ENCODE measurements at regions not wholly inside any gene's neighbourhood (a gene's known extent, or its start where the extent isn't known, plus 50 kb on each side); places are given as distances from the start of the nearest gene placed in this dataset.

- 56% methylated on average over 4 of the region's 4 CpGs for WGBS
- H3K9me3 ChIP-seq (ENCODE audit: control insufficient read depth in 4 of 4, low read length in 3 of 4): no peaks in the 10 kb centered on the region
- no peaks in the 10 kb centered on the region for H3K36me3 ChIP-seq (ENCODE audit: control insufficient read depth in 4 of 4, insufficient read depth in 3 of 4, low read depth in 1 of 4, low read length in 3 of 4)
- no peak overlapping the region for H3K9ac ChIP-seq (ENCODE audit: low read depth in 1 of 2, low read length in 2 of 2)
- H3K4me1 ChIP-seq (ENCODE audit: control insufficient read depth in 4 of 4, insufficient read depth in 4 of 4, low read length in 3 of 4): no peaks in the 10 kb centered on the region
- no peaks in the 10 kb centered on the region for H3K27me3 ChIP-seq (ENCODE audit: control insufficient read depth in 4 of 4, insufficient read depth in 4 of 4, low read length in 3 of 4)
- TF ChIP-seq, protein P1, sequence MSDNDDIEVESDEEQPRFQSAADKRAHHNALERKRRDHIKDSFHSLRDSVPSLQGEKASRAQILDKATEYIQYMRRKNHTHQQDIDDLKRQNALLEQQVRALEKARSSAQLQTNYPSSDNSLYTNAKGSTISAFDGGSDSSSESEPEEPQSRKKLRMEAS (IDR thresholded peaks at IDR 0.05): no peak
- TF ChIP-seq FOXA2 (IDR thresholded peaks at IDR 0.05): no peak
- TF ChIP-seq GABPA (IDR thresholded peaks at IDR 0.05 in 1 of 2, conservative IDR thresholded peaks at IDR 0.05 in 1 of 2): no peak
- no peak for TF ChIP-seq HNF4A (conservative IDR thresholded peaks at IDR 0.05)
- TF ChIP-seq RAD21 (IDR thresholded peaks at IDR 0.05): no peak
- TF ChIP-seq JUND (IDR thresholded peaks at IDR 0.05): no peak
- TF ChIP-seq SP1 (IDR thresholded peaks at IDR 0.05): no peak
- TF ChIP-seq FOXA1 (IDR thresholded peaks at IDR 0.05): no peak
- no peak for TF ChIP-seq TAF1 (conservative IDR thresholded peaks at IDR 0.05)
- no peak for TF ChIP-seq YY1 (IDR thresholded peaks at IDR 0.05)
- TF ChIP-seq, protein P2, sequence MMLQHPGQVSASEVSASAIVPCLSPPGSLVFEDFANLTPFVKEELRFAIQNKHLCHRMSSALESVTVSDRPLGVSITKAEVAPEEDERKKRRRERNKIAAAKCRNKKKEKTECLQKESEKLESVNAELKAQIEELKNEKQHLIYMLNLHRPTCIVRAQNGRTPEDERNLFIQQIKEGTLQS (IDR thresholded peaks at IDR 0.05): no peak
- TF ChIP-seq, protein P3, sequence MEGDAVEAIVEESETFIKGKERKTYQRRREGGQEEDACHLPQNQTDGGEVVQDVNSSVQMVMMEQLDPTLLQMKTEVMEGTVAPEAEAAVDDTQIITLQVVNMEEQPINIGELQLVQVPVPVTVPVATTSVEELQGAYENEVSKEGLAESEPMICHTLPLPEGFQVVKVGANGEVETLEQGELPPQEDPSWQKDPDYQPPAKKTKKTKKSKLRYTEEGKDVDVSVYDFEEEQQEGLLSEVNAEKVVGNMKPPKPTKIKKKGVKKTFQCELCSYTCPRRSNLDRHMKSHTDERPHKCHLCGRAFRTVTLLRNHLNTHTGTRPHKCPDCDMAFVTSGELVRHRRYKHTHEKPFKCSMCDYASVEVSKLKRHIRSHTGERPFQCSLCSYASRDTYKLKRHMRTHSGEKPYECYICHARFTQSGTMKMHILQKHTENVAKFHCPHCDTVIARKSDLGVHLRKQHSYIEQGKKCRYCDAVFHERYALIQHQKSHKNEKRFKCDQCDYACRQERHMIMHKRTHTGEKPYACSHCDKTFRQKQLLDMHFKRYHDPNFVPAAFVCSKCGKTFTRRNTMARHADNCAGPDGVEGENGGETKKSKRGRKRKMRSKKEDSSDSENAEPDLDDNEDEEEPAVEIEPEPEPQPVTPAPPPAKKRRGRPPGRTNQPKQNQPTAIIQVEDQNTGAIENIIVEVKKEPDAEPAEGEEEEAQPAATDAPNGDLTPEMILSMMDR (IDR thresholded peaks at IDR 0.05; ENCODE audit: low read depth, low read length, missing input control): no peak
- no peak for TF ChIP-seq NR2F2 (IDR thresholded peaks at IDR 0.05)
- TF ChIP-seq REST (IDR thresholded peaks at IDR 0.05): no peak
- no peak for TF ChIP-seq EGR1 (IDR thresholded peaks at IDR 0.05; ENCODE audit: low read depth in 2 of 2)
- no peak for TF ChIP-seq ZBTB33 (IDR thresholded peaks at IDR 0.05)
- TF ChIP-seq HNF4G (IDR thresholded peaks at IDR 0.05): no peak
- TF ChIP-seq RXRA (IDR thresholded peaks at IDR 0.05): no peak
- H3K4me3 ChIP-seq (ENCODE audit: low read depth in 1 of 3, low read length in 3 of 3): no peak overlapping the region
- no peak for DNase-seq (ENCODE audit: low spot score)
- H3K27ac ChIP-seq (ENCODE audit: low read depth in 1 of 2, low read length in 2 of 2): no peak overlapping the region
Measured at GRCh38 chr2:139744273-139744672, 964.1 kb upstream of the NXPH2 start.

Data from liver (tissue), 8 donors.